ENCODE measurements at regions not wholly inside any gene's neighbourhood (a gene's known extent, or its start where the extent isn't known, plus 50 kb on each side); places are given as distances from the start of the nearest gene placed in this dataset.

DNA sequence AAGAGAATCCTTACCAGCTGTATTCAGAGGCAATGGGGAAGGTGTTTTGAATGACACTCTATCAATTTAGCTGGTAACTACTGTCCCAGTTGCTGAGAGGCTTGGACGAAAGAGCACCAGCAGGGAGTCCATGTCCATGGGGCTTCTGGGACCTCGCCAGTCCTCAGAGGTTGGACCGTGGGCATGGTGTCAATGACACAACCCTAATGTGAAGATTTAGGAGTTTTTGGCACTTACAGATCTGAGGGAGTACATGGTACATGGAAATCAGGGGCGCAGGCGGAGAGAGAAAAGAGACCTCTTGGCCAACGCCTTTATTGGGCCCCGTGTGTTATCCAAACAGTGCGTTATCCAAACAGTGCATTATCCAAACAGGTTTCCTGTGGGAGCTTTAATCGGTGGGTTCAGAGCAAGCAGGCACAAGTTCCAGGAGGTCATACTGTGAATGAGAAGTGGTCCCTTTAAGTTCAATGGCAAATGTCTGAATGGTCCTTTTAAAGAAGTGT is 169.1 kb upstream of the B3GAT1 start:
- Histone ChIP-seq H3K36me3 (ENCODE audit: control insufficient read depth, insufficient read depth, low read length) (no peaks in the 10 kb centered on the region), H3K9ac (no peak overlapping the region), H3K27ac (no peak overlapping the region), H3K4me1 (no peaks in the 10 kb centered on the region), H2AFZ (no peak overlapping the region), H3K79me2 (no peaks in the 10 kb centered on the region), H3K9me3 (ENCODE audit: control insufficient read depth, low read length) (no peaks in the 10 kb centered on the region), H3K27me3 (ENCODE audit: control insufficient read depth, insufficient read depth, low read length) (no peaks in the 10 kb centered on the region), H3K4me2 (ENCODE audit: low read length) (no peak overlapping the region), H3K4me3 (ENCODE audit: low read depth, low read length) (no peak overlapping the region)
- TF ChIP-seq, protein P1, sequence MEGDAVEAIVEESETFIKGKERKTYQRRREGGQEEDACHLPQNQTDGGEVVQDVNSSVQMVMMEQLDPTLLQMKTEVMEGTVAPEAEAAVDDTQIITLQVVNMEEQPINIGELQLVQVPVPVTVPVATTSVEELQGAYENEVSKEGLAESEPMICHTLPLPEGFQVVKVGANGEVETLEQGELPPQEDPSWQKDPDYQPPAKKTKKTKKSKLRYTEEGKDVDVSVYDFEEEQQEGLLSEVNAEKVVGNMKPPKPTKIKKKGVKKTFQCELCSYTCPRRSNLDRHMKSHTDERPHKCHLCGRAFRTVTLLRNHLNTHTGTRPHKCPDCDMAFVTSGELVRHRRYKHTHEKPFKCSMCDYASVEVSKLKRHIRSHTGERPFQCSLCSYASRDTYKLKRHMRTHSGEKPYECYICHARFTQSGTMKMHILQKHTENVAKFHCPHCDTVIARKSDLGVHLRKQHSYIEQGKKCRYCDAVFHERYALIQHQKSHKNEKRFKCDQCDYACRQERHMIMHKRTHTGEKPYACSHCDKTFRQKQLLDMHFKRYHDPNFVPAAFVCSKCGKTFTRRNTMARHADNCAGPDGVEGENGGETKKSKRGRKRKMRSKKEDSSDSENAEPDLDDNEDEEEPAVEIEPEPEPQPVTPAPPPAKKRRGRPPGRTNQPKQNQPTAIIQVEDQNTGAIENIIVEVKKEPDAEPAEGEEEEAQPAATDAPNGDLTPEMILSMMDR (IDR thresholded peaks at IDR 0.05), result no peak

DNA sequence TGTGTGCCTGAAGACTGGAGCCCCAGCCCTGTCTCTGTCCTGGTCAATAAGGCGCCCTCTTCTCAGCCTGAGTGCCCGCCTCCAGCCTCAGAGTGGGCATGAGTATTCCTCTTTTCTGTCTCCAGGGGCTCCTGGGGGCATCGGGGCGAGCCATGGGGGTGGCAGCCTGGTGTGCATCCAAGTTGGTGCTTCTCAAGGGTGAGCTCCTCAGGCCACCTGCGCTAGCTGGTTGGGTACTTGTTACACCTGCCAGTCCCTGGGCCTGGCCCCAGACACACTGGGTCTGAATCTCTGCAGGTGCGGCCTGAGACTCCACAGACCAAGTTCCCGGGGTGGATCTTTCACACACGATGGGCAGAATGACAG is 168.6 kb upstream of the B3GAT1 start:
- H2AFZ ChIP-seq, result no peak overlapping the region
- H3K79me2 ChIP-seq, result no peaks in the 10 kb centered on the region
- no peaks in the 10 kb centered on the region for H3K9me3 ChIP-seq (ENCODE audit: control insufficient read depth, low read length)
- H3K27ac ChIP-seq, result no peak overlapping the region
- H3K9ac ChIP-seq, result no peak overlapping the region
- H3K4me2 ChIP-seq (ENCODE audit: low read length), result no peak overlapping the region
- no peaks in the 10 kb centered on the region for H3K36me3 ChIP-seq (ENCODE audit: control insufficient read depth, insufficient read depth, low read length)
- TF ChIP-seq, protein P1 (IDR thresholded peaks at IDR 0.05), result no peak
- no peak overlapping the region for H3K4me3 ChIP-seq (ENCODE audit: low read depth, low read length)
- no peaks in the 10 kb centered on the region for H3K27me3 ChIP-seq (ENCODE audit: control insufficient read depth, insufficient read depth, low read length)
- no peaks in the 10 kb centered on the region for H3K4me1 ChIP-seq

DNA sequence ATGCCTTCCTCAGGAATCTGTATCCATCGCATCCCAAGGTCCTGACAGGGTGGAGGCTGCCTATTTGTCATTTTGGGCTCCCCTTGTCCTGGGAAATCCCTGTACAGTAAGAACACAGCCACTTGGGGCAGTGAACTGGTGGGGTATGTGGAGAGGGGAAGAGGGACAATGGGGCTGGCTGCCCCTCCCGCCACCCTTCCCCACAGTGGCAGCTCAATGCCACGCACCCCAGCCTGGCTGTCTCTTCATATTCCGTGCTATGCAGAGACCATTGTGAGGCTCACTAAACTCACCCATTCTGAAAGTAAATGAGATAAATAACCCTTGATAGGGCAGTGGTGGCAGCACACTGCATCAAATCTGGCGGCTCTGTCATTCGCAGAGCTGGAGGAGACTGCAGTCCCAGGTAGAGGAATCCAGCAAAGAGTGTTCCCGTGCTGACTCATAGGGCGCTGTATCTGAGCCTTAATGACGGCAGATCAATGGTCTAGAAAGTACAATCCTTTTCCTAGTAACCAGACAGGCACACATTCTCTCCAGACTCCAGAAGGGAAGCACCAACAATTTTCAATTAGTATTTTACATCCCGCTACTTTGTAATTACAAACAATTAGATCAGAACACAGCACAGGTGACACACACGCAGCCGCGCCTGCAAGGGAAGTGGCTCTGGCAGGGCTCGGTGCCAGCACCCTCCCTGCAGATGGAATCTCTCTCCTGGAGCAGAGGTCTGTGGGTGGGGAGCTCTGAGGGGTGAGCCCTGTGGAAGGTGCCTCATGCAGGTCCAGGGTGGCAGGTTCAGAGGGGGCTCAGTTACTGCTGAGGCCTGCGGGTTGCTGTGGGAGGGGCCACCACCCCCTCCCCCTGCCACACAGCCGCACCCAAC is 167.9 kb upstream of the B3GAT1 start:
- TF ChIP-seq, protein P1 (IDR thresholded peaks at IDR 0.05), result no peak
- H3K4me1 ChIP-seq, result no peaks in the 10 kb centered on the region
- H3K9me3 ChIP-seq (ENCODE audit: control insufficient read depth, low read length), result no peaks in the 10 kb centered on the region
- H3K9ac ChIP-seq, result no peak overlapping the region
- no peak overlapping the region for H3K4me2 ChIP-seq (ENCODE audit: low read length)
- no peak overlapping the region for H3K27ac ChIP-seq
- H2AFZ ChIP-seq, result no peak overlapping the region
- H3K79me2 ChIP-seq, result no peaks in the 10 kb centered on the region
- H3K36me3 ChIP-seq (ENCODE audit: control insufficient read depth, insufficient read depth, low read length), result no peaks in the 10 kb centered on the region
- no peak overlapping the region for H3K4me3 ChIP-seq (ENCODE audit: low read depth, low read length)
- no peaks in the 10 kb centered on the region for H3K27me3 ChIP-seq (ENCODE audit: control insufficient read depth, insufficient read depth, low read length)

DNA sequence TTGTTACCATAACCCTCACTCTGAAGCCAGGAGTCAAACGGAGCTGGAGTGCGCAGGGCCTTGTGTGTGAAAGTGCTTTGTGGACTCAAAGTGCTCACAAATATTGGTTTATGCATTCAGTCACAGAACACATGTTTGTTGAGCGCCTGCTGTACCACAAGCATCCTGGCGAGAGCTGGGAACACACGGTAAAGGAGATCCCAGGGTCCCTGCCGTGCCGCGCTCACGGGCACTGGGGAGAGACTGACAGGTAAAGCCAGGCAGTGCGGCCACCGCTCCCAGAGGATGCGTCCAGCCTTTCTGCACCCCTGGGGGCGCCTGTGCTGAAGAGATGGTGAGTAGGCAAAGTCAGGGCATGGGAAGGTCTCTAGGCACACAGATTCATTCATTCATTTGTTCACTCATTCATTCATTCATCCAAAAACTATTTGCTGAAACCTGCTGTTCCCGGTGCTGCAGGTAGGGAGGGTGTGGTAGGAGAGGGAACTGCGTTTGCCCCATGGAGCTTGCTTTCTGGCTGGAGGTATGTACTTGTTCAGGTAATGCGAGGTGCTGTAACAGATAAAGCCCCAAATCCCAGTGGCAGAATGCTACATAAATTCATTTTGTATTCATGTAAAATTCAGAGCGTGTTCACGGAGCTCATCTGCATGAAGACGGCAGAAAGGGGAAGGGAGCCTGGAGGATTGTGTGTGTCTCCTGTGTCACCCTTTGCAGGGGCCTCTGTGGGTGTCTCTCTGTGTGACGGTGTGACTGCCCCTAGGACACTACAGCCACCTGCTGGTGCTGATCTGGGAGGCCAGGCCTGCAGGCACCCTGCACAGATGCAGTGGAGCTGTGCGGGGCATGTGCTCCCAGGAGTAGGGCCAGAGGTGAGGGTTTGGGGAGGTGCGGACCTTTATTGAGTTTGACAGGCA is 167.0 kb upstream of the B3GAT1 start:
- H2AFZ ChIP-seq, result no peak overlapping the region
- H3K79me2 ChIP-seq, result no peaks in the 10 kb centered on the region
- no peaks in the 10 kb centered on the region for H3K4me1 ChIP-seq
- TF ChIP-seq, protein P1 (IDR thresholded peaks at IDR 0.05), result no peak
- H3K9me3 ChIP-seq (ENCODE audit: control insufficient read depth, low read length), result no peaks in the 10 kb centered on the region
- H3K27ac ChIP-seq, result no peak overlapping the region
- no peak overlapping the region for H3K9ac ChIP-seq
- no peaks in the 10 kb centered on the region for H3K27me3 ChIP-seq (ENCODE audit: control insufficient read depth, insufficient read depth, low read length)
- H3K4me2 ChIP-seq (ENCODE audit: low read length), result no peak overlapping the region
- no peaks in the 10 kb centered on the region for H3K36me3 ChIP-seq (ENCODE audit: control insufficient read depth, insufficient read depth, low read length)
- no peak overlapping the region for H3K4me3 ChIP-seq (ENCODE audit: low read depth, low read length)

Data from parathyroid adenoma (tissue), 2 donors.